ENCODE measurements at regions not wholly inside any gene's neighbourhood (a gene's known extent, or its start where the extent isn't known, plus 50 kb on each side); places are given as distances from the start of the nearest gene placed in this dataset.

GRCh38 chr13:83201506-83201905, 680.8 kb downstream of the SLITRK1 start:
- no peak for TF ChIP-seq EZH2 (IDR thresholded peaks at IDR 0.05; ENCODE audit: low read length, unreplicated experiment)
- TF ChIP-seq, protein P1, sequence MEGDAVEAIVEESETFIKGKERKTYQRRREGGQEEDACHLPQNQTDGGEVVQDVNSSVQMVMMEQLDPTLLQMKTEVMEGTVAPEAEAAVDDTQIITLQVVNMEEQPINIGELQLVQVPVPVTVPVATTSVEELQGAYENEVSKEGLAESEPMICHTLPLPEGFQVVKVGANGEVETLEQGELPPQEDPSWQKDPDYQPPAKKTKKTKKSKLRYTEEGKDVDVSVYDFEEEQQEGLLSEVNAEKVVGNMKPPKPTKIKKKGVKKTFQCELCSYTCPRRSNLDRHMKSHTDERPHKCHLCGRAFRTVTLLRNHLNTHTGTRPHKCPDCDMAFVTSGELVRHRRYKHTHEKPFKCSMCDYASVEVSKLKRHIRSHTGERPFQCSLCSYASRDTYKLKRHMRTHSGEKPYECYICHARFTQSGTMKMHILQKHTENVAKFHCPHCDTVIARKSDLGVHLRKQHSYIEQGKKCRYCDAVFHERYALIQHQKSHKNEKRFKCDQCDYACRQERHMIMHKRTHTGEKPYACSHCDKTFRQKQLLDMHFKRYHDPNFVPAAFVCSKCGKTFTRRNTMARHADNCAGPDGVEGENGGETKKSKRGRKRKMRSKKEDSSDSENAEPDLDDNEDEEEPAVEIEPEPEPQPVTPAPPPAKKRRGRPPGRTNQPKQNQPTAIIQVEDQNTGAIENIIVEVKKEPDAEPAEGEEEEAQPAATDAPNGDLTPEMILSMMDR (conservative IDR thresholded peaks at IDR 0.05; ENCODE audit: low read depth, low read length): no peak
- TF ChIP-seq EZH2phosphoT487 (IDR thresholded peaks at IDR 0.05; ENCODE audit: borderline replicate concordance, low read length): no peak
